ENCODE measurements at regions not wholly inside any gene's neighbourhood (a gene's known extent, or its start where the extent isn't known, plus 50 kb on each side); places are given as distances from the start of the nearest gene placed in this dataset.

GRCh38 chrX:45840411-45840950 lies 639.8 kb upstream of the DIPK2B start:
- TF ChIP-seq, protein P1, sequence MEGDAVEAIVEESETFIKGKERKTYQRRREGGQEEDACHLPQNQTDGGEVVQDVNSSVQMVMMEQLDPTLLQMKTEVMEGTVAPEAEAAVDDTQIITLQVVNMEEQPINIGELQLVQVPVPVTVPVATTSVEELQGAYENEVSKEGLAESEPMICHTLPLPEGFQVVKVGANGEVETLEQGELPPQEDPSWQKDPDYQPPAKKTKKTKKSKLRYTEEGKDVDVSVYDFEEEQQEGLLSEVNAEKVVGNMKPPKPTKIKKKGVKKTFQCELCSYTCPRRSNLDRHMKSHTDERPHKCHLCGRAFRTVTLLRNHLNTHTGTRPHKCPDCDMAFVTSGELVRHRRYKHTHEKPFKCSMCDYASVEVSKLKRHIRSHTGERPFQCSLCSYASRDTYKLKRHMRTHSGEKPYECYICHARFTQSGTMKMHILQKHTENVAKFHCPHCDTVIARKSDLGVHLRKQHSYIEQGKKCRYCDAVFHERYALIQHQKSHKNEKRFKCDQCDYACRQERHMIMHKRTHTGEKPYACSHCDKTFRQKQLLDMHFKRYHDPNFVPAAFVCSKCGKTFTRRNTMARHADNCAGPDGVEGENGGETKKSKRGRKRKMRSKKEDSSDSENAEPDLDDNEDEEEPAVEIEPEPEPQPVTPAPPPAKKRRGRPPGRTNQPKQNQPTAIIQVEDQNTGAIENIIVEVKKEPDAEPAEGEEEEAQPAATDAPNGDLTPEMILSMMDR (IDR thresholded peaks at IDR 0.05; ENCODE audit: low read depth, low read length), result no peak
- Histone ChIP-seq H3K4me3 (ENCODE audit: low read depth, low read length) (no peak overlapping the region), H3K9me3 (ENCODE audit: control insufficient read depth, insufficient read depth, low read length) (no peaks in the 10 kb centered on the region), H3K27ac (ENCODE audit: low read depth, low read length) (no peak overlapping the region), H3K27me3 (ENCODE audit: control insufficient read depth, insufficient read depth, low read length) (no peaks in the 10 kb centered on the region)
- CTCF ChIA-PET, result no interaction called here
- POLR2A ChIA-PET, result interaction anchor here (1.1 kb wide), 1 partner anchor 65 kb away, joined by 3 read pairs; no protein-coding TSS in a partner anchor
- DNase-seq (ENCODE audit: low read depth, low spot score), result no peak

DNA sequence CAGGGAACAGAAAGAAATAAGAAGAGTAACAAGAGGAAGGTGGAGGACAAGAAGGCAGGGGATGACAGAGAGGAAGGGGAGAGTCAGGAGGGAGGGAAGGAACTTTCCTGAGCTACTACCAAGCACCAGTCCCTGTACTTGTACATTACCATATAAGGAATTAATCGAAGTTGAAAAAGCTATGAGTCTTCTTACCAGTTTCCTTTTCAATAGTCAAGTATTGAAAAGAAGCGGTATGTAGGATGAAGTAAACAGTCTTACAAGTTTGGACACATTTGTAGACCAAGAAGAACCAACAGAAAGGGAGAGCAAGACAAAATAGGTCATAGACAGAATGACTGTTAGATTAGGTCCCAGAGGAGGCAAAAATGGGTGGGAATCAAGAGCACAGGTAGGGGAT lies 629.7 kb upstream of the DIPK2B start:
- POLR2A ChIA-PET, result no interaction called here
- H3K27me3 ChIP-seq (ENCODE audit: control insufficient read depth, insufficient read depth, low read length), result no peaks in the 10 kb centered on the region
- CTCF ChIA-PET, result interaction anchor here (1.4 kb wide), 1 partner anchor 28 kb away, joined by 3 read pairs; no protein-coding TSS in a partner anchor
- TF ChIP-seq, protein P1 (IDR thresholded peaks at IDR 0.05; ENCODE audit: low read depth, low read length), result no peak
- no peaks in the 10 kb centered on the region for H3K9me3 ChIP-seq (ENCODE audit: control insufficient read depth, insufficient read depth, low read length)
- no peak for DNase-seq (ENCODE audit: low read depth, low spot score)
- H3K4me3 ChIP-seq (ENCODE audit: low read depth, low read length), result no peak overlapping the region
- H3K27ac ChIP-seq (ENCODE audit: low read depth, low read length), result no peak overlapping the region

DNA sequence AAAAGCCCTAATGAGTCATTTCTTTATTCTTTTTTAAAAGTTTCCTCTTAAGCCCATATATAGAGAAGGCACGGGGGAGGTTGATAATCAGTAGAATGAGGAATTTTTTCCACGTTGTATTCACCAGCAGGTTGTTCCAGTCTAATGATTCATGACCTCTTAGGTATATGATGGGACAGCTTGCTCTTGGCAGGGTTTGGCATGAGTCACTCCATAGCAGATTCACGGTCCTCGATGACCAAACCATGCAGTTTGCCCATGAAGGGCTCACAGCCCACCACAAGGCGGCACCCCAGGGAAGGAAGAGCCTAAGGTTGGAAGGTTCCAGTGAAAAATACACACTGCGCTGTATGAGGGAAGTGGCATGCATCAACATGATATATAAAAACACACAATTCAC lies 623.8 kb upstream of the DIPK2B start:
- Histone ChIP-seq H3K9me3 (ENCODE audit: control insufficient read depth, insufficient read depth, low read length) (no peaks in the 10 kb centered on the region), H3K27ac (ENCODE audit: low read depth, low read length) (no peak overlapping the region), H3K27me3 (ENCODE audit: control insufficient read depth, insufficient read depth, low read length) (no peaks in the 10 kb centered on the region), H3K4me3 (ENCODE audit: low read depth, low read length) (no peak overlapping the region)
- TF ChIP-seq, protein P1 (IDR thresholded peaks at IDR 0.05; ENCODE audit: low read depth, low read length), result peak; percentile 81
- ChIA-PET CTCF (interaction anchor here (0.5 to 1.3 kb wide), 17 partner anchors 8 to 613 kb away, joined by 3 to 15 read pairs (median 4); no protein-coding TSS in a partner anchor), POLR2A (interaction anchor here (0.5 to 1.3 kb wide), 3 partner anchors 18 to 274 kb away, joined by 3 to 4 read pairs (median 3); no protein-coding TSS in a partner anchor)
- peak; percentile 81 for DNase-seq (ENCODE audit: low read depth, low spot score)

DNA sequence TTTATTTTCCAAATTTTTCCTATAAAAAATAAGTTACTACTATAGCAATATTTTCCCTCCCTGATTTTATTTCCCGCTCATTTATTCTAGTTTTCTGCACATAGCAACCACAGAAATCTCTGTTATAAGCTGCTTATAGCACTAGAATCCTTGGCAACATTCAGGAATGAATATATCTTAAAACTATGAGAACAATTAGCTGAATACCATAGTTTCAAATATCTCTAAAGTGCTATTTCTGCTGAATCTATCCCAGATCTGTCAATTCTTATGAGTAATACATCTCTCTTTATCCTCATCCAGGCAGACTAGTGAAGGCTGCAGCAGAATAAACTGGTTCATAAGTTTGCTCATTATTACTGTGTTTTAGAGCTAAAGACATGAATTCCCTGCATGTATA lies 622.9 kb upstream of the DIPK2B start:
- Histone ChIP-seq H3K4me3 (ENCODE audit: low read depth, low read length) (no peak overlapping the region), H3K9me3 (ENCODE audit: control insufficient read depth, insufficient read depth, low read length) (no peaks in the 10 kb centered on the region), H3K27me3 (ENCODE audit: control insufficient read depth, insufficient read depth, low read length) (no peaks in the 10 kb centered on the region), H3K27ac (ENCODE audit: low read depth, low read length) (no peak overlapping the region)
- CTCF ChIA-PET, result interaction anchor here (0.9 to 1.3 kb wide), 9 partner anchors 9 to 585 kb away, joined by 3 to 15 read pairs (median 5); no protein-coding TSS in a partner anchor
- POLR2A ChIA-PET, result interaction anchor here (1.3 kb wide), 1 partner anchor 53 kb away, joined by 3 read pairs; no protein-coding TSS in a partner anchor
- no peak for DNase-seq (ENCODE audit: low read depth, low spot score)
- TF ChIP-seq, protein P1 (IDR thresholded peaks at IDR 0.05; ENCODE audit: low read depth, low read length), result no peak

DNA sequence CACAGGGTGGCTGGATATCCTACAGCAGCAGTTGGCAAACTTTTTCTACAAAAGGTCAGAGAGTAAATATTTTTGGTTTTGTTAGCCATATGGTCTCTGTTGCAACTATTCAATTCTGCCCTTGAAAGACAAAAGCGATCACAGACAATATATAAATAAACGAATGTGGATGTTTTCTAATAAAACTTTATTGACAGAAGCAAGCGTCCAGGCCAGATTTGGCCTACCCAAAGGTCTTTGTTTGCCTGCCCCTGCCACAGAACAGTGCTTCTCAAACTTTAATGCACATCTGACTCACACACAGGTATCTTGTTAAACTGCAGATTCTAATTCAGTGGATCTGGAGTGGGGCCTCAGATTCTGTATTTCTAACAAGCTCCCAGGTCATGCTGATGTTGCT lies 621.4 kb upstream of the DIPK2B start:
- TF ChIP-seq, protein P1 (IDR thresholded peaks at IDR 0.05; ENCODE audit: low read depth, low read length), result no peak
- ChIA-PET POLR2A (no interaction called here), CTCF (no interaction called here)
- Histone ChIP-seq H3K4me3 (ENCODE audit: low read depth, low read length) (no peak overlapping the region), H3K9me3 (ENCODE audit: control insufficient read depth, insufficient read depth, low read length) (no peaks in the 10 kb centered on the region), H3K27me3 (ENCODE audit: control insufficient read depth, insufficient read depth, low read length) (no peaks in the 10 kb centered on the region), H3K27ac (ENCODE audit: low read depth, low read length) (no peak overlapping the region)
- no peak for DNase-seq (ENCODE audit: low read depth, low spot score)

All from AG04450 (cell line).